ENCODE measurements at regions not wholly inside any gene's neighbourhood (a gene's known extent, or its start where the extent isn't known, plus 50 kb on each side); places are given as distances from the start of the nearest gene placed in this dataset.

- DNase-seq (ENCODE audit: low read depth in 1 of 2, low spot score in 2 of 2) (no peak), FAIRE-seq (no peak)
- Histone ChIP-seq H3K4me3 (ENCODE audit: extremely low read depth in 1 of 4, insufficient read depth in 2 of 4, low read depth in 3 of 4, low read length in 4 of 4) (no peak overlapping the region), H2AFZ (ENCODE audit: low read length) (peak overlapping the region; percentile 93), H3K4ac (replicated peaks; ENCODE audit: insufficient read length, low read depth, low read length) (no peak overlapping the region), H3K36me3 (ENCODE audit: control insufficient read depth in 2 of 4, insufficient read depth in 4 of 4, low read length in 3 of 4) (no peaks in the 10 kb centered on the region), H3K4me2 (ENCODE audit: insufficient read depth in 1 of 2, low read depth in 2 of 2, low read length in 2 of 2) (no peak overlapping the region), H3K4me1 (replicated peaks in 1 of 4; ENCODE audit: control insufficient read depth in 3 of 4, insufficient read depth in 4 of 4, low read length in 3 of 4) (no peaks in the 10 kb centered on the region), H2BK5ac (ENCODE audit: low read depth, low read length) (no peak overlapping the region), H4K5ac (ENCODE audit: insufficient read length, low read depth, low read length) (no peak overlapping the region), H3K9ac (replicated peaks in 1 of 4; ENCODE audit: extremely low read depth in 1 of 4, low read depth in 3 of 4, low read length in 3 of 4) (no peak overlapping the region), H3K79me2 (ENCODE audit: control insufficient read depth in 1 of 2, insufficient read depth in 2 of 2, low read length in 2 of 2) (no peaks in the 10 kb centered on the region), H4K8ac (ENCODE audit: extremely low read depth, insufficient read depth, low read length) (no peak overlapping the region), H2BK12ac (ENCODE audit: low read depth, low read length) (no peak overlapping the region), H3K56ac (replicated peaks; ENCODE audit: insufficient read length, low read depth, low read length) (no peak overlapping the region), H3K23ac (ENCODE audit: insufficient read length) (no peak overlapping the region), H3K9me3 (ENCODE audit: insufficient read depth in 2 of 2, low read depth in 1 of 2, low read length in 1 of 2) (no peaks in the 10 kb centered on the region), H3K18ac (ENCODE audit: extremely low read depth, low read length) (no peak overlapping the region), H2BK20ac (ENCODE audit: low read length) (0 out of 2 replicates have a peak overlapping the region, but pooled peaks have one; percentile 19), H3K27ac (ENCODE audit: low read depth, low read length) (no peak overlapping the region), H2BK15ac (ENCODE audit: low read length) (no peak overlapping the region), H3K14ac (ENCODE audit: insufficient read length) (no peak overlapping the region), H4K20me1 (replicated peaks in 1 of 2; ENCODE audit: control insufficient read depth in 1 of 2, insufficient read depth in 2 of 2, low read length in 2 of 2) (no peaks in the 10 kb centered on the region), H3K23me2 (ENCODE audit: low read depth, low read length) (no peaks in the 10 kb centered on the region), H2BK120ac (replicated peaks; ENCODE audit: low read depth, low read length) (no peak overlapping the region), H2AK5ac (ENCODE audit: low read depth, low read length) (no peak overlapping the region), H3K79me1 (ENCODE audit: low read depth, low read length) (no peaks in the 10 kb centered on the region), H3K27me3 (replicated peaks in 1 of 4; ENCODE audit: control insufficient read depth in 3 of 4, extremely low read depth in 1 of 4, insufficient read depth in 3 of 4, low read length in 3 of 4) (no peaks in the 10 kb centered on the region), H4K91ac (replicated peaks; ENCODE audit: insufficient read length, low read length) (peak overlapping the region; percentile 31)
- WGBS, 2 experiments (ENCODE audit: extremely low coverage in 1 of 2, insufficient coverage in 1 of 2, insufficient read length in 1 of 2, insufficient replicate concordance in 2 of 2, low coverage in 1 of 2, low lambda C conversion rate in 2 of 2, missing lambda C conversion rate in 1 of 2) = 90% methylated on average over 6 of the region's 6 CpGs; no CpG with 5 or more reads in 1 of the 2 experiments
- CTCF ChIA-PET (ENCODE audit: partially characterized antibody) = interaction anchor here (1.1 kb wide), 1 partner anchor 54 kb away, joined by 4 read pairs; no protein-coding TSS in a partner anchor
- no peak for TF ChIP-seq SIRT6 (IDR thresholded peaks at IDR 0.05; ENCODE audit: low read length)
- TF ChIP-seq, protein P1, sequence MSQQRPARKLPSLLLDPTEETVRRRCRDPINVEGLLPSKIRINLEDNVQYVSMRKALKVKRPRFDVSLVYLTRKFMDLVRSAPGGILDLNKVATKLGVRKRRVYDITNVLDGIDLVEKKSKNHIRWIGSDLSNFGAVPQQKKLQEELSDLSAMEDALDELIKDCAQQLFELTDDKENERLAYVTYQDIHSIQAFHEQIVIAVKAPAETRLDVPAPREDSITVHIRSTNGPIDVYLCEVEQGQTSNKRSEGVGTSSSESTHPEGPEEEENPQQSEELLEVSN (IDR thresholded peaks at IDR 0.05) = no peak
- TF ChIP-seq EP300 (IDR thresholded peaks at IDR 0.05; ENCODE audit: borderline replicate concordance in 1 of 2, low read depth in 2 of 2, low read length in 2 of 2) = no peak
- TF ChIP-seq POU5F1 (IDR thresholded peaks at IDR 0.05; ENCODE audit: low read depth, low read length) = no peak
- no peak for TF ChIP-seq RFX5 (IDR thresholded peaks at IDR 0.05; ENCODE audit: borderline replicate concordance, low read depth, low read length)
- TF ChIP-seq CHD2 (IDR thresholded peaks at IDR 0.05; ENCODE audit: low read length) = no peak
- TF ChIP-seq ASH2L (IDR thresholded peaks at IDR 0.05; ENCODE audit: low read length) = no peak
- no peak for TF ChIP-seq HDAC2 (IDR thresholded peaks at IDR 0.05; ENCODE audit: borderline replicate concordance in 1 of 2, low read depth in 2 of 2, low read length in 2 of 2)
- TF ChIP-seq EZH2 (IDR thresholded peaks at IDR 0.05; ENCODE audit: low read depth, low read length, severe bottlenecking) = no peak
- no peak for TF ChIP-seq SRF (IDR thresholded peaks at IDR 0.05; ENCODE audit: low read depth, low read length)
- TF ChIP-seq RXRA (IDR thresholded peaks at IDR 0.05; ENCODE audit: insufficient read depth, low read depth, low read length) = no peak
- POLR2A ChIA-PET (ENCODE audit: partially characterized antibody) = no interaction called here
These were observed 55.8 kb upstream of the POMP start for GRCh38 chr13:28603043-28603664.
